AG08396 (cell line): ENCODE measurements at regions not wholly inside any gene's neighbourhood (a gene's known extent, or its start where the extent isn't known, plus 50 kb on each side); places are given as distances from the start of the nearest gene placed in this dataset.
A peak's percentile ranks its signal among the peaks of the same experiment; 100 is the strongest.

Experiments
- DNase-seq: peaks from one replicate; pipeline ENCODE4 v3.0.0; 2012; ENCODE audit warnings: low spot score, mixed read lengths

GRCh38 chr10:43970717-43971116, 322.0 kb upstream of the ZNF32 start:
- no peak for DNase-seq

DNA sequence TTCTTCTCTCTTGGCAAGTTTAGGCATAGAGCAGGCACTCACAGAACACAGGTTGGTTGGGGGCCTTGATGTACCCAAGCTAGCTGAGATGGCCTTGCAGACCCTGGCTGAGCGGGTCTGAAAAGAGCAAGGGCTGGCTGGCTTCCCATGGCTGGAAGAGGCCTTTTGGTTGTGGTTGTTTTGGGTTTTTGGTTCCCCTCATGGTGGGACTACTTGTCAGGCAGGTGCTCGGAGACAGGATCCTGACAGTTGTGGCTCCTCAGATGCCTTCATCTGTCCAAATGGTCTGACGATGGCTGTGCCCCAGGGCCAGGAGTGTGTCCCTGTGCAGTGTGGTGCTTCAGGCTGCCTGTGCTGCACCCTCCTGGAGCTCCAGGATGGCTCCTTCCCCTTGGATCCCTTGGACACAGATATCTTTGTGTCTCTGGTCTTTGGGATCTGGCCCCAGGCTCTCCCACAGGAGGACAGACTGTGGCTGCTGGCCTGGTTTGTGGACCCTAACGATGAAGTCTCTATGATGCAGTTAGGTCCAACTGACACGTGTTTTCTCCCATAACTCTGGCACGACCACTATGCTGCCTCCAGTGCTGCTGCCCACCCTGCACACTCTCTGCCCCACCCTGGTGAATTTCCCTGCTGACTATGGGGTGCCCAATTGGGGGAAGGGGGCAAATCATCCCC, 321.5 kb upstream of the ZNF32 start:
- no peak for DNase-seq

DNA sequence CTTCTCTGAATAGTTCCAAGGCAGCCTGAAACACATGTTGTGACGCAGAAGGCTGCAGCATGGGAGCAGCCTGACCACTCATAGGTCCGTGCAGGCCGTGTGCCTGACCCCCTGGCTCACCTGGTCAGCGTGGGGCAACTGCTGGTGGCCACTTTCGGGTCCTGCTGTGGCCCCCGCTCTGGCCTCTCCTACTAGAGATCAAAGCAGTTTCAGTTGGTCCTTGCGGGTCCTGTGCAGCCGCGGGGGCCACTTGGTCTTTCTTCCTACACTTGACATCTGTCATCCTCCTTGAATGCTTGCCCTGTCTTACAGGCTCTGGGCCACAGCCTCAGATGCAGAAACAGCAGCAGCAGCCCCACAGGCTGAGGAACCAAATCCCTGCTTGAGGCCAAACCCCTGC, 320.8 kb upstream of the ZNF32 start:
- DNase-seq: no peak

GRCh38 chr10:43968961-43969360, 320.3 kb upstream of the ZNF32 start:
- no peak for DNase-seq

- no peak for DNase-seq
These were observed 319.4 kb upstream of the ZNF32 start for GRCh38 chr10:43968076-43968475.

GRCh38 chr10:43966571-43966965, 317.9 kb upstream of the ZNF32 start:
- no peak for DNase-seq

GRCh38 chr10:43965918-43966570, 317.4 kb upstream of the ZNF32 start:
- DNase-seq: no peak

DNA sequence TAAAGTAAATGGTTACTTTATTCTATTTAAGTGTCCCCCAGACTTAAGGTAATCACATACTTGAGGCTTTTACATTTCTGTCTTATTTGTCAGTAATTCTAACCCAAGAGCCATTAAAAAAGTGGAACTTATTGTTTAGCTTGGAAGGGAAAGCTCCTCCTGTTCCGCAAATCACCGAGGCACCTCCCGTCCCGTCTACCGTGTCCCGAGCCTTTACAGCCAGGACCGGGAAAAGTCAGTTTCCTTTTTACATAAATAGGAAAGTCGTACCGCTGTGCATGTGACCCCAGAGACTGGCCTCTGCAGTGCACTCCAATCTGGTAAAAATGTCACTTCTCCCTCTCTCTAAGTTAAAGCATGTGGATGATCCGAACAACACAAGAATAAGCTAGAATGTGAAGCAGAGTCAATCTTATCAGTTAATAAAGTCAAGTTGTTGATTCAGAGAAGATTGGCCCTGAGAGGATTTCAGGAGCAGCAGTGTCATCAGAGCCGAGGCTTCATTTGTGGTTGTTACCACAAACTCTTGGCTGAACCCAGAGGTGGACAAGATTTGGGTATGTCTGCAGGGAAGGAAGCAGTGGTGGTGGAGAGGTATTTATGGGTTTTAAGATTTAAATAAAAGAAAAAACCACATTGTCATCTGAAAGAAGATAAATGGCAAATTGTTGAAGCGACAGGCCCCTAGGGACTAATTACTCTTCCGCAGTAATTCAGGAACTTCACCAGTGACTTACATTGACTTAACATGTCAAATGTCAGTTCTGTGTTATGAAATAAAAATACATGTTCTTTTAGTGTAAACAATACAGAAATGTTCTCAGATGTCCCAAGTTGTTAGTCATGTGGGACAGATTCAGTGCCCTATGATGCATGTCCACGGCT, 316.6 kb upstream of the ZNF32 start:
- DNase-seq: no peak

DNA sequence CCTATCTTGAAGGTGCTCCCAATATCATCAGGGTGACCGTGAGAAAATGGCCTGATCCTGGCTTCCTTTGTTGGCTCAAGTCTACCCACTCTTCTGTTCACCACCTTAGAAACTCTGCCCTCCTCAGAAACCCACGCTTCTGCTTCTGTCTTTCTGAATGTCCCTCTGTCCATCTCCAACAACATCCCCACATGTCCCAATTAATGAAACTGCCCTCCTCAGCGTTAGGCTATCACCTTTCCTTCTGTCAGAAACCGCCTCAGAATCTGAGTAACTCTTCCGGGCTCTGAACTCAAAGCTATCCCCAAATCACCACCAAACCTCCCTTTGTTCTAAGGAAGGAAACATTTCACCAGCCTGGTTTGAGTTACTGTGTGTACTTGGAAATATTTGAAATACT, 315.8 kb upstream of the ZNF32 start:
- no peak for DNase-seq

DNA sequence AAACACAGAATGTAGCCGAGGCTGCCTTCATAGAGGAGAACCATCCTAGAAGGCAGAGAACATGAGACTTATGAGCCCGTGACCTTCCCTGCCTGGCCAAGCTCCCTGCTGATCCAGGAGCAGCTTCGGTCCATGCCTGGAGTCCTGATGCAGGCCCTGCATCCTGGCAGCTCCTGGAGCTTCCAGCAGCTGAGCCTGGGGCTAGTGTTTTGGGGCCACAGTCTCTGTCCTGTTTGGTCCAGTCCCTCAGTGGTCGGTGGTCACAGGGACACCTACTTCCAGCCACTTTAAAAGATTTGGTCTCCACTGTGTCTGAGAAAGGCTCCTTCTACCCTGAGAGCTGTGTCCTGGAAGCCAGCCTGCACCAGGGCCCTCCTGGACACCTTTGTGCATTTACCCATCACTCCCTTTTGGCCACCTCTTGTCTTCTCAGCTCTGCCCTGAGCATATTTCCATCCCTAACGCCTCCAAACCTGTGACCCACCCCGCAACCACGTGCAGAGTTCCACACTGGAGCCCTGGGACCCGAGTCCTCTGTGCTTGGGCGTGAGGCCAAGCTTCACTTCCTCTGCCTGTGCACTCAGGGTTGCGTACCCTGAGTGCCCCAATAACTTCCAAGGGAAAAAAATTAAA, 315.2 kb upstream of the ZNF32 start:
- DNase-seq: no peak

DNA sequence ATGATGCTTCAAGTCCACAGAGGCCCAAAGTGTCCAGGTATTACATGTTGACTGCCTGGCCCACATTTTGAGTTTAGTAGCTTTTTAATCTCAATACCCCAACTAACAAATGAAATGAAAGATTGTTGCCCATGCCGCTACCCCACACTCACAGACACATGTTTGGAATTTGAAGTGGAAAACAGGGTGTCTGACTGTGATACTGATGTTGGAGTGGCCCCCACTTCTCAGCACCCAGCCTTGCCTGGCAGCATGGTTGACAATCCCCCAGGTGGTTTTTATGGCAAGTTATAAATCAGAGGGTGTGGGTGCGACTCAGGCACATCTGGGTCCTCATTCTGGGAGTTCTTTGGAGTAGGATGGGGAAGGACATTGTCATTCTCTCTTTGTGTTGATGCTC, 314.7 kb upstream of the ZNF32 start:
- no peak for DNase-seq

DNA sequence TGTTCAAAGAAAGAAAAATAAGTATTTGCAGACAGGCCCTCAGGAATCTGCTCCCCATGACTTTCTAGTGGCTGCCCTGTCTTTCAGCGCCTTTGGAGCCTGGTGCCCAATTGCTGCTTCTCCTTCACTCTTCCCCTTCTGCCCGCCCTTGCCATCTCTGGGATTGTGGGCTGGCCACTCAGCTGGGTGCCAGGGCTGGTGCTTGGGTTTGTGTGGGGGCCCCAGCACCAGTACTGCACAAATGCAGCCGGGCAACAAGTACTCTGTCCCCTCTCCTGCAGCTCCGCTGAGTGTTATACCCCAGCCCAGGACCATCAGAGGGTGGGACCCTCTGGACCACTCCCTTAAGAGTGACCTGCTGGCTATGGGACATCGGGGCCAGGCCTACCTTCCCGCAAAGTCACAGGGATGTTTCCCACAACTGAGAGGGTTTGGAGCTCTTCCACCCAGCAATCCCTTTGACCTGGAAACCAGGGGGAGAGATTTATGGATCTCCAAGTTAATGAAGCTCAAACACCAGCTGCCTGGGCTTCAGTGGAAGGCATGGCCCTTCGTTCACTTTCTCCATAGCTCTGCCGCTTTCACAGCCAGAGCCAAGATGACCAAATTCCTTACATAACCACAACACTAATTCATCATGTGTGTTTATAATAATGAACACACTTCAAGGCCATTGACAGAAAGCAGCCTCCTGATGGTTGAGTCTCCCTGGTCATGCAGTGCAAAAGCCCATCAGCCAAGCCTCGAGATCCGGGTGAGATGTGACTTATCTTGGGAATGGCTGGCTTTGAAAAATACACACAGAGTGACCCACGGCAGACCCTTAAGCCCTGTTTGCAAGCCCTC, 313.9 kb upstream of the ZNF32 start:
- peak; percentile 58 for DNase-seq

- no peak for DNase-seq
These were observed 313.1 kb upstream of the ZNF32 start for GRCh38 chr10:43961523-43962345.

- no peak for DNase-seq
These were observed 312.3 kb upstream of the ZNF32 start for GRCh38 chr10:43960981-43961380.

DNA sequence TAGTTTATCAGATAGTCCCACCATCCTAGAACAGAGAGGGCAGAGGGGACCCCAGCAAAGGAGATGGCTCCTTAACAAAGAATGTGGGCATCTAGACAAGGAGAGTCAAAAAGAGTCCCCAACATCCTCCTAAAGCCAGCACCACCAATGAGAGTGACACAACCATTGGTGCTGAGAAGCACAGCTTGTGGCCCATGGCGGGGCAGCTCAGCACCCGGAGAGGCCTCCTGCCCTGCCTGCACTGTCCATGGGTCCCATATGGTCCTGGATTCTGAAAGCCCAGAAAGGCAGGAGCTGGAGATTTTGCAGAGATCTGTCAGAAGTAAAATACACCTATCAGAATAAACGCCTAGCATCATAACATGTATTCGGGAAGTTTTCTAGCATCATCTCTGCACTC, 311.8 kb upstream of the ZNF32 start:
- no peak for DNase-seq

- no peak for DNase-seq
These were observed 311.4 kb upstream of the ZNF32 start for GRCh38 chr10:43960135-43960415.

DNA sequence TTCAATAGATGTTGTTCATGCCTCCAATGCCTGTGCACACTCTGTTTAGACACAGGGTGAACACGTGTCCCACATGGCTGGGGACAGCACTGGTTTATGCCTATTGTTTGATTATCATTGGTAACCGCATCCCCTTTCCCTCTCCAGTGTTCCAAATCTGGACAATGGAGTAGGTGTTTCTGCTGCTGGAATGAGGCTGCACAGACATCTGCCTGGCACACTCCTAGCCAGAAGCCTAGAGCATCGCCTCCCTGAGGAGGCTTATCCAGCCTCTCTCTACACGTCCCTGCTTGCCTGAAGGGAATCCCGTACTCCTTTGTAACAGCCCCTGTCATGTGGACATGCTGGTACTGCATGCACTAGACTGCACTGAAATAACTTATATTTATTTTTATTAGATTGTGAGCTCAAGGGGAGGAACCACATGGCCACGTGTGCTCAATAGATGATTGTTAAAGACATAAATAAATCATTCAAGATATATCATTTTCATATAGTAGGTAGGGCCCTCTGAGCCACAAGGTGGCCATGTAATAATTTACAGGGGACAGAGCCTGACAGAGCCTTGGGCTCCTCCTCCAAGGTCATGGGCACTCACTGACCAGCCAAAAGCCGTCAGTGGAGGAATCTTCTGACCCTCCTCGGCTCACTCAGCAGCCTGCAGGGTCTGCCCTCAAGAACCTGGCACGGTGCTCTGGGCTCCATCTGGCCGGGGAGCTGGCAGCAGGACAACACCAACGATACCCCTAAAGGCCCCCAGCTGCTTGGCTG, 310.9 kb upstream of the ZNF32 start:
- DNase-seq: no peak

DNA sequence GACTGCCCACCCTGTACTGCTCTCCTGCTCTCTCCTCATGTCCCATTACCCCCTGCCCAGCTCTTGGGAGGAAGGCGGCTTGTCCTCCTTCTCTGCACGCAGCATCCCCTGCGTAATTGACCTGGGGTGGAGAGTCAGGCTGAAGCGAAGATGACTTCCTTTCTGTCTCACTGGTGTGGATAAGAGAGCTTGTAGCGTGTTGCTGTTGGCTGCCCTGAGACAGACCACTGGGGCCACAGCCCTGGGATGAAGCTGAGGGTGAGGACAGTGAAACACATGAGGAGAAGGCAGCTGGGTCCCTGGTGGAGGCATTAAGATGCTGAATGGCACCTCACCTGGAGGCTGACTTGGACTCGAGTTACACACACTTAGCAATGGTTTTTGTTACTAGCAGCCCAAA, 310.3 kb upstream of the ZNF32 start:
- no peak for DNase-seq

DNA sequence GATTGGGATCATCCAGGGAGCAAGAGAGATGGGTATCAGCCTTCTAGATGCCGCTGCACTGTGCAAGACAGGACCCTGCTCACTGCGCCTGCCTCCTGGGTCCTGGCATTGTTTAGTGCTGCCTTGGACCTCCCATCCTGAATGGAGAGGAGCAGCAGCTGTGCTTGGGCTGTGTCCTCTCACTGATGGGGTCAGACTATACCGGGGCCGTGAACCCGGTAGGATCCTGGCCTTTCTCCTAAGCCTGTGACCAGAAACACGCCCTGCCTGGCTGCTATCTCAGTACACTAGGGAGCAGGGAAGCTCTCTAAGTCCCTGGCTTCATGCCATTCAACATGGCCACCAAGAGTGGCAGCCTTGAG, 309.4 kb upstream of the ZNF32 start:
- no peak for DNase-seq
